Neural cell (in vitro differentiated cells): ENCODE measurements at regions not wholly inside any gene's neighbourhood (a gene's known extent, or its start where the extent isn't known, plus 50 kb on each side); places are given as distances from the start of the nearest gene placed in this dataset.

Experiments used
- H2AFZ ChIP-seq: fragments of 200-600, 300-800 bp; sonication (generic), shearing (Covaris generic); 2 replicates; pipeline ENCODE4 v1.6.0; 2014; ENCODE audit warnings: low read depth, mild to moderate bottlenecking, antibody characterized with exemption, low read length, moderate library complexity
- H3F3A ChIP-seq: fragments of 200-600 bp; shearing (Covaris generic); 2 replicates; pipeline ENCODE4 v1.6.1; 2016; ENCODE audit warnings: mild to moderate bottlenecking, moderate library complexity, mixed read lengths, antibody characterized with exemption, low read length; ENCODE audit not compliant: insufficient read depth, poor library complexity, severe bottlenecking
- H3K27ac ChIP-seq: fragments of 200-600, 300-800 bp; sonication (generic), shearing (Covaris generic); 2 replicates; pipeline ENCODE4 v1.5.1; 2014; ENCODE audit warnings: mild to moderate bottlenecking, low read length, moderate library complexity
- H3K27me3 ChIP-seq: fragments of 300-800, 200-600 bp; sonication (generic), shearing (Covaris generic); 2 replicates; pipeline ENCODE4 v1.6.0; 2014; ENCODE audit warnings: mild to moderate bottlenecking, low read depth, low read length, moderate library complexity; ENCODE audit not compliant: insufficient read depth
- H3K36me3 ChIP-seq: fragments of 300-800, 200-600 bp; sonication (generic), shearing (Covaris generic); 2 replicates; pipeline ENCODE4 v1.5.1; 2014; ENCODE audit warnings: mild to moderate bottlenecking, antibody characterized with exemption, low read length, moderate library complexity; ENCODE audit not compliant: insufficient read depth
- H3K4me2 ChIP-seq: fragments of 300-800, 200-600 bp; sonication (generic), shearing (Covaris generic); 2 replicates; pipeline ENCODE4 v1.6.0; 2014; ENCODE audit warnings: mild to moderate bottlenecking, low read length
- H3K4me3 ChIP-seq: fragments of 300-800, 200-600 bp; sonication (generic), shearing (Covaris generic); 2 replicates; pipeline ENCODE4 v1.5.1; 2014; ENCODE audit warnings: mild to moderate bottlenecking, low read length, moderate library complexity
- H3K79me2 ChIP-seq: fragments of 200-600 bp; shearing (Covaris generic); replicated peaks from 2 replicates; pipeline ENCODE4 v1.6.0; 2014; ENCODE audit warnings: mild to moderate bottlenecking, low read length, moderate library complexity; ENCODE audit not compliant: insufficient read depth
- H3K9ac ChIP-seq: fragments of 300-800, 200-600 bp; sonication (generic), shearing (Covaris generic); 2 replicates; pipeline ENCODE4 v1.6.1; 2016; ENCODE audit warnings: mild to moderate bottlenecking, low read length, mixed read lengths
- H3K9me2 ChIP-seq: fragments of 200-600 bp; shearing (Covaris generic); 2 replicates; pipeline ENCODE4 v1.6.1; 2016; ENCODE audit warnings: mild to moderate bottlenecking, low read length, mixed read lengths; ENCODE audit not compliant: insufficient read depth
- H3K9me3 ChIP-seq: fragments of 200-600, 300-800 bp; sonication (generic), shearing (Covaris generic); 2 replicates; pipeline ENCODE4 v1.6.1; 2016; ENCODE audit warnings: mild to moderate bottlenecking, mixed run types, low read length, moderate library complexity, mixed read lengths
- H4K20me1 ChIP-seq: fragments of 200-600 bp; shearing (Covaris generic); 2 replicates; pipeline ENCODE4 v1.6.1; 2016; ENCODE audit warnings: mild to moderate bottlenecking, mixed run types; ENCODE audit not compliant: insufficient read depth
- CTCF ChIP-seq: fragments of 450-650 bp; IDR thresholded peaks from 2 replicates; pipeline ENCODE4 v1.5.1; 2014; ENCODE audit warnings: antibody characterized with exemption, mild to moderate bottlenecking, moderate library complexity; ENCODE audit not compliant: poor library complexity, severe bottlenecking
- EP300 ChIP-seq: fragments of 450-650 bp; conservative IDR thresholded peaks from 2 replicates; pipeline ENCODE4 v1.6.1; 2014; ENCODE audit warnings: antibody characterized with exemption, mild to moderate bottlenecking, moderate library complexity; ENCODE audit not compliant: poor library complexity, severe bottlenecking
- EZH2 ChIP-seq: fragments of 200-600, 300-800 bp; shearing (Covaris generic), sonication (generic); IDR thresholded peaks from 2 replicates; pipeline ENCODE4 v1.6.1; 2014; ENCODE audit warnings: antibody characterized with exemption, low read length, borderline replicate concordance, mild to moderate bottlenecking; ENCODE audit not compliant: insufficient read depth, poor library complexity, severe bottlenecking
- MXI1 ChIP-seq: fragments of 450-650 bp; conservative IDR thresholded peaks from 2 replicates; pipeline ENCODE4 v1.6.1; 2014; ENCODE audit warnings: antibody characterized with exemption, mild to moderate bottlenecking; ENCODE audit not compliant: poor library complexity, severe bottlenecking
- POLR2AphosphoS5 ChIP-seq: IDR thresholded peaks from 2 replicates; pipeline ENCODE4 v1.6.1; 2012
- RAD21 ChIP-seq: fragments of 450-650 bp; conservative IDR thresholded peaks from 2 replicates; pipeline ENCODE4 v1.6.1; 2014; ENCODE audit warnings: antibody characterized with exemption, mild to moderate bottlenecking, moderate library complexity
- REST ChIP-seq: IDR thresholded peaks from 2 replicates; pipeline ENCODE4 v1.6.1; 2012; ENCODE audit warnings: borderline replicate concordance
- SMC3 ChIP-seq: fragments of 450-650 bp; conservative IDR thresholded peaks from 2 replicates; pipeline ENCODE4 v1.6.1; 2014; ENCODE audit warnings: antibody characterized with exemption, mild to moderate bottlenecking, moderate library complexity; ENCODE audit not compliant: poor library complexity
- TAF1 ChIP-seq: IDR thresholded peaks from 2 replicates; pipeline ENCODE4 v1.6.1; 2012; ENCODE audit warnings: low read depth

- Histone ChIP-seq H3K9me3 (no peaks in the 10 kb centered on the region), H3K9ac (no peak overlapping the region), H3K27me3 (no peaks in the 10 kb centered on the region), H2AFZ (no peak overlapping the region), H3K4me3 (no peak overlapping the region), H3K27ac (no peak overlapping the region), H4K20me1 (no peaks in the 10 kb centered on the region), H3K9me2 (no peaks in the 10 kb centered on the region), H3K79me2 (no peaks in the 10 kb centered on the region), H3K4me2 (no peak overlapping the region), H3K36me3 (no peaks in the 10 kb centered on the region), H3F3A (no peaks in the 10 kb centered on the region)
- TF ChIP-seq POLR2AphosphoS5 (no peak), CTCF (no peak), EZH2 (no peak), SMC3 (no peak), MXI1 (no peak), REST (no peak), EP300 (no peak), TAF1 (no peak), RAD21 (no peak)
Measured at GRCh38 chr2:15096873-15097272, 464.3 kb downstream of the NBAS start.

GRCh38 chr2:15107137-15107536 lies 454.0 kb downstream of the NBAS start:
- Histone ChIP-seq H3K4me3 (no peak overlapping the region), H3K9me2 (no peaks in the 10 kb centered on the region), H2AFZ (no peak overlapping the region), H3K27me3 (no peaks in the 10 kb centered on the region), H3K9me3 (no peaks in the 10 kb centered on the region), H4K20me1 (no peaks in the 10 kb centered on the region), H3F3A (no peaks in the 10 kb centered on the region), H3K9ac (no peak overlapping the region), H3K27ac (no peak overlapping the region), H3K4me2 (no peak overlapping the region), H3K36me3 (no peaks in the 10 kb centered on the region), H3K79me2 (no peaks in the 10 kb centered on the region)
- no peak for TF ChIP-seq POLR2AphosphoS5

GRCh38 chr2:15111718-15112117 lies 449.4 kb downstream of the NBAS start:
- H3K36me3 ChIP-seq, result no peaks in the 10 kb centered on the region
- H3F3A ChIP-seq, result no peaks in the 10 kb centered on the region

More at GRCh38 chr2:15111718-15112117, 449.4 kb downstream of the NBAS start:
- Histone ChIP-seq H3K9me3 (no peaks in the 10 kb centered on the region), H3K4me2 (no peak overlapping the region), H2AFZ (no peak overlapping the region), H3K9ac (no peak overlapping the region), H3K27me3 (no peaks in the 10 kb centered on the region), H3K79me2 (no peaks in the 10 kb centered on the region), H3K4me3 (no peak overlapping the region), H4K20me1 (no peaks in the 10 kb centered on the region), H3K27ac (no peak overlapping the region), H3K9me2 (no peaks in the 10 kb centered on the region)
- TF ChIP-seq CTCF (no peak), SMC3 (no peak)
